Keratinocyte (primary cell): ENCODE measurements at regions not wholly inside any gene's neighbourhood (a gene's known extent, or its start where the extent isn't known, plus 50 kb on each side); places are given as distances from the start of the nearest gene placed in this dataset.

Experiments
- CTCF ChIP-seq, 3 experiments: IDR thresholded peaks in 1 of 3; conservative IDR thresholded peaks in 1 of 3; optimal IDR thresholded peaks in 1 of 3; 2 replicates in 2 of 3; 3 replicates in 1 of 3; pipeline versions ENCODE3 to v1.5.1; 2011; ENCODE audit warnings: low read length in 3 of 3, mild to moderate bottlenecking in 3 of 3, moderate library complexity in 2 of 3, control low read depth in 1 of 3, inconsistent platforms in 1 of 3; ENCODE audit not compliant: insufficient read depth in 2 of 3; ENCODE audit errors: extremely low read depth in 1 of 3
- EZH2 ChIP-seq: IDR thresholded peaks from one replicate; pipeline ENCODE4 v1.6.1; 2012; ENCODE audit warnings: inconsistent platforms, mild to moderate bottlenecking, low read length, moderate library complexity

- TF ChIP-seq CTCF (optimal IDR thresholded peaks at IDR 0.05 in 1 of 3, IDR thresholded peaks at IDR 0.05 in 1 of 3, conservative IDR thresholded peaks at IDR 0.05 in 1 of 3; ENCODE audit: extremely low read depth in 1 of 3, insufficient read depth in 2 of 3, low read length in 3 of 3) = no peak
- TF ChIP-seq EZH2 = no peak
These were observed 100.4 kb downstream of the PXDC1 start for GRCh38 chr6:3650959-3651697.
